GM18508 (cell line): ENCODE measurements at regions not wholly inside any gene's neighbourhood (a gene's known extent, or its start where the extent isn't known, plus 50 kb on each side); places are given as distances from the start of the nearest gene placed in this dataset.

Source experiments
- ATAC-seq: cut with Tn5 transposase; IDR thresholded peaks from one replicate; pipeline ENCODE4 v1.9.1; 2021; ENCODE audit warnings: moderate number of reproducible peaks; ENCODE audit not compliant: insufficient read depth, unreplicated experiment

GRCh38 chr4:75126058-75126457 lies 193.1 kb downstream of the PARM1 start:
- no peak for ATAC-seq

- no peak for ATAC-seq
Observed at GRCh38 chr4:75122424-75123014, 189.6 kb downstream of the PARM1 start.

GRCh38 chr4:75118739-75119138 lies 185.8 kb downstream of the PARM1 start:
- ATAC-seq: no peak

- no peak for ATAC-seq
Observed at GRCh38 chr4:75110061-75110460, 177.1 kb downstream of the PARM1 start.

- ATAC-seq: peak; percentile 59
Observed at GRCh38 chr4:75107755-75108612, 175.1 kb downstream of the PARM1 start.

- ATAC-seq: no peak
Observed at GRCh38 chr4:75102787-75103085, 169.8 kb downstream of the PARM1 start.

- peak; percentile 37 for ATAC-seq
Observed at GRCh38 chr4:75101906-75102786, 169.2 kb downstream of the PARM1 start.
